ENCODE measurements at regions not wholly inside any gene's neighbourhood (a gene's known extent, or its start where the extent isn't known, plus 50 kb on each side); places are given as distances from the start of the nearest gene placed in this dataset.

DNA sequence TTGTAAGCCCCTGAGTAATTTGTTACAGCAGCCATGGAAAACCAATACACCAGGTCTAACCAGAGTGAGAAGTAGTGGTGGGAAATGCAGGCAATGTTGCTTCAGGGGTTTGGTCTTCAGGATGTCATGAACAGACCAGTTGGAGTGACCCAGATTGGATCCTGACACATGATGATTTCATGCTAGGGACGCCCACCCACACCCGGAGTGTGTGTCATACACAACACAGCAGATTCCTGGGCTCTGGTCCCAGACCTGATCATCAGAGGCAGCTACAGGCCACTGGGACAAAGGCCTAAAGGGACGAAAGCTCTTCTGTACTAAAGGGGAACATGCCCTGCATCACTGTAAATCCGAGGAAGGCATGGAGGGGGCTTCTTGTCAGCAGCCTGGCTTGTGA, 194.2 kb downstream of the NSG2 start:
- H3K27ac ChIP-seq: no peak overlapping the region
- H3K4me3 ChIP-seq: no peak overlapping the region
- no peaks in the 10 kb centered on the region for H3K36me3 ChIP-seq
- no peak for DNase-seq (ENCODE audit: low spot score)
- H3K4me1 ChIP-seq: no peaks in the 10 kb centered on the region
- H3K9me3 ChIP-seq: peaks cover 0 to 9% of the 10 kb centered on the region in 2 donors
- TF ChIP-seq, protein P1, sequence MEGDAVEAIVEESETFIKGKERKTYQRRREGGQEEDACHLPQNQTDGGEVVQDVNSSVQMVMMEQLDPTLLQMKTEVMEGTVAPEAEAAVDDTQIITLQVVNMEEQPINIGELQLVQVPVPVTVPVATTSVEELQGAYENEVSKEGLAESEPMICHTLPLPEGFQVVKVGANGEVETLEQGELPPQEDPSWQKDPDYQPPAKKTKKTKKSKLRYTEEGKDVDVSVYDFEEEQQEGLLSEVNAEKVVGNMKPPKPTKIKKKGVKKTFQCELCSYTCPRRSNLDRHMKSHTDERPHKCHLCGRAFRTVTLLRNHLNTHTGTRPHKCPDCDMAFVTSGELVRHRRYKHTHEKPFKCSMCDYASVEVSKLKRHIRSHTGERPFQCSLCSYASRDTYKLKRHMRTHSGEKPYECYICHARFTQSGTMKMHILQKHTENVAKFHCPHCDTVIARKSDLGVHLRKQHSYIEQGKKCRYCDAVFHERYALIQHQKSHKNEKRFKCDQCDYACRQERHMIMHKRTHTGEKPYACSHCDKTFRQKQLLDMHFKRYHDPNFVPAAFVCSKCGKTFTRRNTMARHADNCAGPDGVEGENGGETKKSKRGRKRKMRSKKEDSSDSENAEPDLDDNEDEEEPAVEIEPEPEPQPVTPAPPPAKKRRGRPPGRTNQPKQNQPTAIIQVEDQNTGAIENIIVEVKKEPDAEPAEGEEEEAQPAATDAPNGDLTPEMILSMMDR (IDR thresholded peaks at IDR 0.05): no peak
- H3K27me3 ChIP-seq: no peaks in the 10 kb centered on the region

DNA sequence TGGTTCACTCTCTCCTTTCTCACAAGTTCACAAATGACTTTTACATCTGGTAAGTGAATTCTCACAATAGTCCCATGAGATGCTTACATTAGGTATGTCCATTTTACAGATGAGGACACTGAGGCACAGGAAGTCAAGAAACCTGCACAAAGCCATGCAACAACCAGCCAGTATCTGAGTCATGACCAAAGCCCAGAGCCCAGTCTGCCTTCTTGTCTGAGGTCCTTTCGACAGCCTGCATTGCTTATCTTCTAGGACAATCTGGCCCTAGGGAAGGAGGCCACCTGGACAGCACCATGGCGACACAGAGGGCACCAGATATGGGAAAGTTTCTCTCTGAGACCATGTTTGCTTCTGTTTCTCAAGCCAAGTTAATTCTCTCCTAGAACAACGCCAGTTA, 197.1 kb downstream of the NSG2 start:
- Histone ChIP-seq H3K27ac (no peak overlapping the region), H3K4me1 (no peaks in the 10 kb centered on the region), H3K4me3 (no peak overlapping the region), H3K9me3 (peaks cover 0 to 9% of the 10 kb centered on the region in 2 donors), H3K36me3 (no peaks in the 10 kb centered on the region), H3K27me3 (no peaks in the 10 kb centered on the region)
- no peak for DNase-seq (ENCODE audit: low spot score)
- TF ChIP-seq, protein P1 (IDR thresholded peaks at IDR 0.05): no peak

DNA sequence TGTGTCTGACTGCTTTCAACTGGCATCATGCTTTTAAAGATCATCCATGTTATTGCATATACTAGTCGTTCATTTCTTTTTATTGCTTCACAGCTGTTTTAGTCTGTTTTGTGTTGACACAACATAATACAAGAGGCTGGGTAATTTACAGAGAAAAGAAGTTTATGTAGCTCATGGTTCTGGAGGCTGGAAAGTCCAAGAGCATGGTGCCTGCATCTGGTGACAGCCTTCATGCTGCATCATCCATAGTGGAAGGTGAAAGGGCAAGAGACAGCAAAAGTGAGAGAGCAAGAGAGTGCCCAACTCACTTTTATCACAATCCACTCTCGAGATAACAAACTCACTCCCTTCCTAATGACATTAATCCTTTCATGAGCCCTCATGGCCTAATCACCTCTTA, 198.4 kb downstream of the NSG2 start:
- H3K9me3 ChIP-seq: peaks cover 0 to 8% of the 10 kb centered on the region in 2 donors
- H3K27ac ChIP-seq: no peak overlapping the region
- H3K4me1 ChIP-seq: no peaks in the 10 kb centered on the region
- no peak for DNase-seq (ENCODE audit: low spot score)
- TF ChIP-seq, protein P1 (IDR thresholded peaks at IDR 0.05): no peak
- H3K27me3 ChIP-seq: no peaks in the 10 kb centered on the region
- H3K36me3 ChIP-seq: no peaks in the 10 kb centered on the region
- H3K4me3 ChIP-seq: no peak overlapping the region

DNA sequence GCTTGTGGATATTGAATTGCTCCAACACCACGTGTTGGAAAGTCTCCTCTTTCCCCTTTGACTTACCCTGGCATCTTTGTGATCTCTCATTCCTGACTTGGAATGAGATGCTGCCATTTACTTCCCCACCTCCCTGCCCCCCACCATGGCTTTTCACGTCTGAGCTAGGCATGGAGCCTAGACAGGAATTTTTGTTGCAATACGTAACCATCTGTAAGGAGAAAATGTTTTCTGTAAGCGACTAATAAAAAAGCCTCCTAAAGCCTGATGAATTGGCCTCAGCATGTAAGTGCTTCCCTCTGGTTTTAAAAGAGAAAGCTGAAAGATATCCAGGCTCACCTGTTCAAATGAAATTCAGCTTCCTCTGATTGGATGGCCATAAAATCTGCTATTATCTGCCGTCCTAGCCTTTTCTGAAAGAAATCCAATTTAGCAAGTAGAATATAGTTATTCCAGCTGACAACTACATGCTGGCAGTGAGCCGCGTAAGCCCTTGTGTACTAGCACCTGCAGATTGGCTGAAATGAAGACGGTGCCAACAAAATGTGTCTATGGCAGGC, 200.1 kb downstream of the NSG2 start:
- no peaks in the 10 kb centered on the region for H3K4me1 ChIP-seq
- no peaks in the 10 kb centered on the region for H3K27me3 ChIP-seq
- TF ChIP-seq, protein P1 (IDR thresholded peaks at IDR 0.05): no peak
- H3K36me3 ChIP-seq: no peaks in the 10 kb centered on the region
- H3K4me3 ChIP-seq: no peak overlapping the region
- DNase-seq (ENCODE audit: low spot score): no peak
- no peak overlapping the region for H3K27ac ChIP-seq
- no peaks in the 10 kb centered on the region for H3K9me3 ChIP-seq

DNA sequence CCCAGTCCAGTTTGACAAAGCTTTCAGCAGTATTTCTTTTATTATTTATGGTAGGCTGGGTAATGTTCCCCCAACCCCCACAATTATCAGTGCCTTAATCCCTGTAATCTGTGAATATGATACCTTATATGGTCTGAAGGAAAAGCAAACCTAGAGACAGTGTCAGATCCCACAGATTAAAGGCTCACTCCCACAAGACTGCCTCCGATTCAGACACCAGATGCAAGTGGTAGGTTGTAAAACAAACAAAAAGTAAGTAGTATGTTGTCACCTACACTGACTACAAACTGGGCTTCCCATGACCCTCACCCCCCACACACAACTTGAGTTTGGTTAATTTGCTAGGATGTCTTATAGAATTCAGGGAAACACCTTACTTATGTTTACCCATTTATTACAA, 201.2 kb downstream of the NSG2 start:
- no peak overlapping the region for H3K4me3 ChIP-seq
- TF ChIP-seq, protein P1 (IDR thresholded peaks at IDR 0.05): no peak
- H3K27ac ChIP-seq: no peak overlapping the region
- no peaks in the 10 kb centered on the region for H3K36me3 ChIP-seq
- DNase-seq (ENCODE audit: low spot score): no peak
- H3K27me3 ChIP-seq: no peaks in the 10 kb centered on the region
- no peaks in the 10 kb centered on the region for H3K9me3 ChIP-seq
- H3K4me1 ChIP-seq: no peaks in the 10 kb centered on the region

DNA sequence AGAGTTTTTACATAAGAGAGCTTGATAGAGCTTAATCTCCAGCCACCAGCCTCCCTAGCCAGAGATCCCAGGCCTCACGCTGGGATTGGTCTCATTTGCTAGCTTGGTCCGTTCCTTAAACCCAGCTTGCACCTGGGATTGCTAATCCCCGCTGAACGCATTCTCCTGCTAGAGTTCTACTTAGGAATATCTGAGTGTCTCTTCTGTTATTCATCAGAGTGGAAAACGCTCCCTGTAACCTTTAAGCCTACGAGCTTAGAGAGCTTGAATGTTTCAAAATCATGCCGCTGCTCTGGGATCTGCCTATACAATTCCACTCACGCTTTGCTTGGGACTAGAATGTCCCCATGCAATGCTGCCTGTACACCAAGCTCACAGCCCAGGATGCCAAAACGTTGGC, 201.8 kb downstream of the NSG2 start:
- DNase-seq (ENCODE audit: low spot score): no peak
- no peak overlapping the region for H3K27ac ChIP-seq
- TF ChIP-seq, protein P1 (IDR thresholded peaks at IDR 0.05): no peak
- no peaks in the 10 kb centered on the region for H3K27me3 ChIP-seq
- no peaks in the 10 kb centered on the region for H3K9me3 ChIP-seq
- H3K4me3 ChIP-seq: no peak overlapping the region
- no peaks in the 10 kb centered on the region for H3K36me3 ChIP-seq
- H3K4me1 ChIP-seq: no peaks in the 10 kb centered on the region
